ENCODE measurements at regions not wholly inside any gene's neighbourhood (a gene's known extent, or its start where the extent isn't known, plus 50 kb on each side); places are given as distances from the start of the nearest gene placed in this dataset.

- TF ChIP-seq CTCF (IDR thresholded peaks at IDR 0.05): no peak
These were observed 161.7 kb downstream of the SP3 start for GRCh38 chr2:173803449-173803848.

GRCh38 chr2:173806761-173807160 is 158.4 kb downstream of the SP3 start:
- no peak for TF ChIP-seq CTCF (IDR thresholded peaks at IDR 0.05)

GRCh38 chr2:173808718-173809117 is 156.5 kb downstream of the SP3 start:
- no peak for TF ChIP-seq CTCF (IDR thresholded peaks at IDR 0.05)

DNA sequence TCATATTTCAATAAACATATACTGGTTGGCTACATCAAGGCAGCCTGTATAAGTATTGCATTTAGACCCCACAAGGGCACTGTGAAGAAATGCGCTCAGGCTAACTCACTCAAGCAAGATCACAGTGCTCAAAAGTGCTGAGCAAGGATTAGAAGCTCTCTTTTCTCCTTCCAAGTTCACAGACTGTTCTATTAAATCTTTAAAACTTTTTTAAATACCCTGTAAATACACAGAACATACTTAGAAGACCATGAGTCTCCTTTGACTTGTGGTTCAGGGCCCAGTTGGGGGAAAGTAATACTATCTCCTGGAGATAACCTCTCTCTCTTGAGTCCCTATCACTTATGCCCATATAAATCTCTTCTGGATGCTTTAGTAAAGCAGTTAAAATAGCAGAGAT is 152.9 kb downstream of the SP3 start:
- TF ChIP-seq CTCF (IDR thresholded peaks at IDR 0.05): no peak

GRCh38 chr2:173814306-173814705 is 150.9 kb downstream of the SP3 start:
- no peak for TF ChIP-seq CTCF (IDR thresholded peaks at IDR 0.05)

DNA sequence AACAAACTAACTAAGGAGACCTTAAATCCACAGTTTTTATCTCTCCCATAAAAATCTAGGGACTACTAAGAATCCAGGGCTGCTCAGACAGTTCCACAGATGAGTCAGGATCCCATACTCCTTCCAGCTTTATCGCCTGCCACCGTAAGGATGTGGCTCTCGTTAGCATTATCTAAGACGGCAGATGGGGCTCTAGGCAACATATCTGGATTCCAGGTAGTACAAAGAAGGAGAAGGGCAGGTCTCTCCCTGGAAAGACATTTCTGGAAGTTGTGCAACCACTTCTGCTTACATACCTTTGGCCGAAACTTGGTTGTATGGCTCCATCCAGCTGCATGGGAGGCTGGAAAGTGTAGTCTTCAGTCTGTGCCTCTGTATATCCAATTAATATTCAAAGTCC is 149.4 kb downstream of the SP3 start:
- TF ChIP-seq CTCF (IDR thresholded peaks at IDR 0.05): no peak

GRCh38 chr2:173817582-173817981 is 147.6 kb downstream of the SP3 start:
- no peak for TF ChIP-seq CTCF (IDR thresholded peaks at IDR 0.05)

DNA sequence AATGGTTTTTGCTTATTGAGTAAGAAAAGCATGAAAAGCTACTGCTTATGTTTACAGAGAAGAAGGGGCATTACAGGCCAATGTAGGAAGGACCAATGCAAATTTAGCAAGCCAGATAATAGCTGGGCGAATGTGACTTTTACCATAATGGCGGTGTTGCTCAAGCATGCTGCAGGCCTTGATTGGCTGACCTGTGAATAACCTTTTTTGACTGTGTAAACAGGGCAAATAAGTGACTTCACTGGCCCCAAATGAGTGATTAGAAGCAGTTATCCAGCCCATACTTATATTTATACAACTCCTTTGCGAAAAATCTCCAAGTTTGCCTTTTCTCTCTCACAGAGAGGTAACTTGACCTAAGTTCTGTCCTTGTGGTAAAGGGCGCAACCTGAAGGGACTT is 146.9 kb downstream of the SP3 start:
- TF ChIP-seq CTCF (IDR thresholded peaks at IDR 0.05): no peak
